Upper lobe of left lung (tissue), 6 donors: ENCODE measurements at regions not wholly inside any gene's neighbourhood (a gene's known extent, or its start where the extent isn't known, plus 50 kb on each side); places are given as distances from the start of the nearest gene placed in this dataset.

ENCODE experiments used
- ATAC-seq, 2 donors: fragments of 200-7000 bp; cut with Tn5 transposase; one replicate each; pipeline ENCODE4 v1.9.1; 2022; ENCODE audit warnings: mild to moderate bottlenecking in 2 of 2, moderate library complexity in 2 of 2; ENCODE audit not compliant: low FRiP score in 2 of 2
- DNase-seq, 2 donors: peaks; one replicate each; pipeline ENCODE4 v3.0.0-alpha.2; 2019 to 2020
- H3K27ac ChIP-seq, 4 donors: fragments of 200-600 bp; sonication (generic); one replicate each; pipeline ENCODE4 v1.5.1; 2016 to 2019
- H3K27me3 ChIP-seq, 4 donors: fragments of 200-600 bp; sonication (generic); one replicate each; pipeline ENCODE4 v1.5.1; 2017 to 2019
- H3K36me3 ChIP-seq, 4 donors: fragments of 200-600 bp; sonication (generic); one replicate each; pipeline ENCODE4 v1.5.1; 2016 to 2019
- H3K4me1 ChIP-seq, 4 donors: fragments of 200-600 bp; sonication (generic); one replicate each; pipeline ENCODE4 v1.5.1; 2018 to 2019
- H3K4me3 ChIP-seq, 4 donors: fragments of 200-600 bp; sonication (generic); one replicate each; pipeline ENCODE4 v1.5.1; 2017 to 2019; ENCODE audit warnings: mild to moderate bottlenecking in 2 of 4, moderate library complexity in 1 of 4
- H3K9me3 ChIP-seq, 4 donors: fragments of 200-600 bp; sonication (generic); one replicate each; pipeline ENCODE4 v1.5.1; 2018 to 2019
- CTCF ChIP-seq, 6 experiments: fragments of 450-650 bp in 4 of 6; fragments of 200-600 bp in 2 of 6; sonication (generic) in 2 of 6; IDR thresholded peaks; one replicate each; pipeline ENCODE4 v1.5.1; 2016 to 2019; ENCODE audit warnings: antibody characterized with exemption in 6 of 6
- EP300 ChIP-seq, 4 donors: sonication (generic); formaldehyde crosslinking; IDR thresholded peaks; one replicate each; pipeline ENCODE4 v1.5.1; 2017; ENCODE audit warnings: antibody characterized with exemption in 4 of 4, control low read depth in 2 of 4
- POLR2A ChIP-seq, 4 donors: fragments of 450-650 bp; IDR thresholded peaks; one replicate each; pipeline ENCODE4 v1.5.1; 2016 to 2017; ENCODE audit warnings: antibody characterized with exemption in 4 of 4, mild to moderate bottlenecking in 2 of 4
- POLR2AphosphoS5 ChIP-seq, 2 donors: sonication (generic); formaldehyde crosslinking; IDR thresholded peaks; one replicate each; pipeline ENCODE4 v1.5.1; 2017; ENCODE audit warnings: antibody characterized with exemption in 2 of 2
- WGBS, 2 donors: methylation state at CpG; one replicate each; pipeline ENCODE4 v1.1.5; 2017 to 2018; 5-methylcytosine and 5-hydroxymethylcytosine counted together
- donor health status: DM: no; HTN: no; CAD: no; lungs with moderate emphysema.
- donor health status: DM: no; HTN: yes; CAD: no; lungs with severe emphysema.

GRCh38 chr4:96248225-96248624 is 408.3 kb downstream of the PDHA2 start:
- Histone ChIP-seq H3K4me3 (no peak overlapping the region), H3K27me3 (no peaks in the 10 kb centered on the region), H3K4me1 (no peaks in the 10 kb centered on the region), H3K36me3 (no peaks in the 10 kb centered on the region), H3K27ac (no peak overlapping the region), H3K9me3 (no peaks in the 10 kb centered on the region)
- no peak for DNase-seq
- WGBS, 2 donors: 72 to 75% methylated on average over 3 of the region's 3 CpGs
- ATAC-seq: no peak
- TF ChIP-seq POLR2A (IDR thresholded peaks at IDR 0.05): no peak
- no peak for TF ChIP-seq CTCF (IDR thresholded peaks at IDR 0.05)
- TF ChIP-seq EP300 (IDR thresholded peaks at IDR 0.05): no peak
- TF ChIP-seq POLR2AphosphoS5 (IDR thresholded peaks at IDR 0.05): no peak

GRCh38 chr4:96260064-96260682 is 420.3 kb downstream of the PDHA2 start:
- Histone ChIP-seq H3K27ac (no peak overlapping the region), H3K36me3 (no peaks in the 10 kb centered on the region), H3K4me3 (no peak overlapping the region), H3K27me3 (no peaks in the 10 kb centered on the region), H3K4me1 (no peaks in the 10 kb centered on the region), H3K9me3 (no peaks in the 10 kb centered on the region)
- WGBS, 2 donors: 56 to 60% methylated on average over 2 of the region's 2 CpGs
- DNase-seq (no peak), ATAC-seq (no peak)
- TF ChIP-seq POLR2A (IDR thresholded peaks at IDR 0.05) (no peak), POLR2AphosphoS5 (IDR thresholded peaks at IDR 0.05) (no peak), CTCF (IDR thresholded peaks at IDR 0.05) (no peak), EP300 (IDR thresholded peaks at IDR 0.05) (no peak)

- Histone ChIP-seq H3K9me3 (no peaks in the 10 kb centered on the region), H3K4me1 (no peaks in the 10 kb centered on the region), H3K4me3 (no peak overlapping the region), H3K27me3 (no peaks in the 10 kb centered on the region), H3K27ac (no peak overlapping the region), H3K36me3 (no peaks in the 10 kb centered on the region)
- 79 to 81% methylated on average over 5 of the region's 5 CpGs for WGBS, 2 donors
- TF ChIP-seq POLR2A (IDR thresholded peaks at IDR 0.05) (no peak), CTCF (IDR thresholded peaks at IDR 0.05) (no peak), POLR2AphosphoS5 (IDR thresholded peaks at IDR 0.05) (no peak), EP300 (IDR thresholded peaks at IDR 0.05) (no peak)
- ATAC-seq: no peak
- no peak for DNase-seq
These were observed 422.2 kb downstream of the PDHA2 start for GRCh38 chr4:96262057-96262456.

- H3K9me3 ChIP-seq: no peaks in the 10 kb centered on the region
- H3K36me3 ChIP-seq: no peaks in the 10 kb centered on the region
- ATAC-seq: no peak
- no peak overlapping the region for H3K4me3 ChIP-seq
- H3K4me1 ChIP-seq: no peaks in the 10 kb centered on the region
- 66 to 77% methylated on average over 1 of the region's 1 CpG for WGBS, 2 donors
- DNase-seq: no peak
- no peak for TF ChIP-seq EP300 (IDR thresholded peaks at IDR 0.05)
- TF ChIP-seq POLR2AphosphoS5 (IDR thresholded peaks at IDR 0.05): no peak
- H3K27ac ChIP-seq: no peak overlapping the region
- no peaks in the 10 kb centered on the region for H3K27me3 ChIP-seq
These were observed 423.4 kb downstream of the PDHA2 start for GRCh38 chr4:96263291-96263690.

- no peak for TF ChIP-seq CTCF (IDR thresholded peaks at IDR 0.05)
- no peak for TF ChIP-seq POLR2AphosphoS5 (IDR thresholded peaks at IDR 0.05)
- no peak for TF ChIP-seq POLR2A (IDR thresholded peaks at IDR 0.05)
- TF ChIP-seq EP300 (IDR thresholded peaks at IDR 0.05): no peak
- 94 to 95% methylated on average over 2 of the region's 2 CpGs for WGBS, 2 donors
- DNase-seq (no peak), ATAC-seq (no peak)
- Histone ChIP-seq H3K9me3 (no peaks in the 10 kb centered on the region), H3K4me1 (no peaks in the 10 kb centered on the region), H3K27ac (no peak overlapping the region), H3K36me3 (no peaks in the 10 kb centered on the region), H3K4me3 (no peak overlapping the region), H3K27me3 (no peaks in the 10 kb centered on the region)
These were observed 425.1 kb downstream of the PDHA2 start for GRCh38 chr4:96264941-96265463.
